Stimulated activated CD4-positive, alpha-beta T cell treated with anti-CD3 and anti-CD28 coated beads, Interleukin-12 subunit alpha, Interleukin-12 subunit beta, amount 100 ng/mL, for 24 hours (primary cell): ENCODE measurements at regions not wholly inside any gene's neighbourhood (a gene's known extent, or its start where the extent isn't known, plus 50 kb on each side); places are given as distances from the start of the nearest gene placed in this dataset.
"Not testable (repeated sequence)": the region's sequence is repeated elsewhere in the genome, so short reads cannot be mapped to it uniquely, and the experiment has no call there.

ENCODE experiments used
- DNase-seq, 2 experiments: peaks; one replicate each; pipeline ENCODE4 v3.0.0-alpha.2; 2020; ENCODE audit warnings: low read depth in 2 of 2

DNA sequence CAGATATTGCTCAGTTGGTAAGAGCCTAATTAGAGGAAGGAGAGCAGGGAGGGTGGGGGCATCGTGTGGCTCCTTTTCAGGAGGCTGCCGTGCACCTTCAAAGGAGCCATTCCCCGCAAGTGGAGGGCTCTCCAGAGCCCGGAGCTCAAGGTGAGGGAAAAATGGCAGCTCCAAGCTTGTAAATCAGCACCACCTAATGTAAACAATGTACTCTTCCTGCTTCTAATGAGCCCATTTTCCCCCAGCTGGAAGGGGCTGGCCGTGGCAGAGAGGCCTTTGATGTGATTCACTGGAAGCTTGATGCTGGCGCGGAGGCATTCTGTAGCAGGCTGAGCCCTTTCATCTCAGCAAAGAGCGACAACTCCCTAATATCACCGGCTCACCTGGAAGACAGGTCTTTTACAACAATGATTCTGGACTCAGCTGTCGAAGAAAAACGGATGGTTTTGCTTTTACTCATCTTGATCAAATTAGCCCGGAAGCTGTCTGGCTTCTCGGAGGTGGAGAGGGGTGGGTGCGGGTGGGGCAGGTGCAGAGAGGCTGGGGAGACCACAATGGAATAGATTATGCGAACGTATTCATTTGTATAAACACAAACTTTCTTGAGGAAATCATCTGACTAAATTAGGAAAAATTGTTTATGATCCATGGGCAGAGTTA lies 112.5 kb downstream of the RRAGC start:
- no peak for DNase-seq

DNA sequence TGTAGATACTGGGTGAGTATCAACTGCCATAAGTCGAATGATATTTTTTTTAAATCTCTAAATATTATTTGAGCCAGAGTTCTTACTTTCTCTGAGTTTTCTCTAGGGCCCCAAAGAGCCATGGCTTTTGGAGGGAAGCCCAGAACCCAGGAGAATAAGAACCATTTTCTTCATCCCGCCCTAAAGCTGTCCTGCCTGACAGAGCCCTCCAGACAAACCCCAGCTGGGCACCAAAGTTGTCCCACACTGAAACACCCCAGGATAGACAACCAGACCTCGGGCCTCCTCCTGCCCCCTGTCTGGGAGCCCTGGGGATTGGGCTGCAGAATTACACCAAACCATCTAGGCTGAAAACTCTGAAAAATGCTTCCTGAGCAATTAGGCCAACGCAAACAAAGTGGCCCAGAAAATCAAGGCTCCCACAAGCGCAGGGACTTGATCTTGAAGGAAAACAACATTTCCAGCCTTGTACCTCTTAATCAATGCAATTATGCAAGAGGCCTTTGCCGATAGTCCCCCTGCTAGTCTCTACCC lies 113.1 kb downstream of the RRAGC start:
- no peak for DNase-seq

DNA sequence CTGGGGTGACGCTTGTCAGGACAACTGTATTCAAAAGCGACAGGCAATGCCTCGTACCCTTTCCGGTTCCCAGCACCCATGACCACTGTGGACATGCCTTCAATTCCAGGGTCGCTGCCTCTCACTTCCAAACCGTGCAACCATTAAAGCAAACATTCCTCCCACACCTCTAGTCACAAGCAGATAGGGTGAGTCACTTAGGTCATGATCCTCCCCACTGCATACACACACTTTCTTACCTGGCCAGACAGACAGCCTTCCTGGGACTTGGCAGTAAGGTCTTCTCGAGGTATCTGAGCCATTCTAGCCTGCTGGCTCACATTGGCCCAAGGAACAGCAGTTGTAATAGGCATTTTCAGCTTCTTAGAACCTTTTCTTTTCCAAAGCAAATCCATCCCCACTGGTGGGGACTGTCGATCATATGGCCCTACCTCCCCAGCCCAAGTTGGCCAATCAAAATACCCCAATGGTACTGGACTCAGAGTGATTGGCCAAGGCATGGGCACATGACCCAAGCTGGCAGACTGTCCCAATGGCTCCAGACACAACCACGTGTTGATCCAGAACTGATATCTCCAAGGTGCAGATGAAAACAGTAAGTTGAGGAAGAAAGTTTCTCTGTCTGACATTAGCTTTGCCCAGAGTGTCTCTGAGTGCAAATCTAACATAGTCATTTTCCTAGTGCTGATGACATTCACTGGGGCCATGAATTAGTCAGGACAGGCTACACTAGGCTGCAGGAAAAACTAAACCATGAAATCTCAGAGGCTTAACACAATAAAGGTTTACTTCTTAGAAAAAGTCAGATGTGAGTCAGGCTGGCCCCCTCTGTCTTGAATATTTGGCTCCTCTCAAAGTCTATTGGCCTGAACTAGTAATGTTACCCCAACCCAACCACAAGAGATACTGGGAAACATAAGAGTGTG lies 113.8 kb downstream of the RRAGC start:
- DNase-seq, result no peak

GRCh38 chr1:38744452-38745350 lies 114.9 kb downstream of the RRAGC start:
- DNase-seq, result no peak

GRCh38 chr1:38743184-38743583 lies 116.4 kb downstream of the RRAGC start:
- DNase-seq, result no peak

DNA sequence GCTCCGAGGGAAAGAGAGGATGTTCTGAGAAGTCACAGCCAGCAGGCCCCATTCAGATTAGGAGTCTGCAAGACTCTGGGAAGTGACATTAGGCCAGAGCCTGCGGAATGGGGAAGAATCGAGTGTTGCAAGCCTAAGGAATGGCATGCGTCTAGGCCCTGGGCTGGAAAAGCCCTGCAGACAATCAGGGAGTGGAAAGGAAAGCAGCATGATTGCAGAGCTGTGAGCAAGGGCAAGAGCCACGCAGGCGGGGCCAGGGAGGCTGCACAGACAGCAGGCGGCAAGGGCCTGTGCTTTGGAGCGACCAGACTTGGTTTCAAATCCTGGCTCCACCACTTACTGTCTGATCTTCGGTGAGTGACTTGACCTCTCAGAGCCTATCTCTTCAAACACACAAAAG lies 118.2 kb downstream of the RRAGC start:
- DNase-seq, result no peak

DNA sequence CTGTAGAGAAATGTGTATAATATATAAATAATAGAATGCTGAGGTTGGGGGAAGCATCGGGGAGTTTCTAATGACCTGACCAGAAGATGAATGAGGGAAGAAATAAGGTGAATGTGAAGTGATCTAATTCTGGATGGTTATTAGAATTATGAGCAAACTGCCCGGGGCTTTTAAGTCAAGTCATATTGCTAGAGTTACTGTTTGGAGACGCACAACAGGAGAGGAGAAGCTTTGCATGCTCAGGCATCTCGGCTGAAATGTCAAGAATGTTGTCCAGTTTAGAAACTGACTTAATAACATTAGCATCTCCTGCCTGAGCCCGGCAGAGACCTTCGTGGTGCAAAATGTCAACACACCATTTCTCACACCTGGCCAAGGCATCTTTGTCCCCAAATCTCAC lies 119.1 kb downstream of the RRAGC start:
- DNase-seq, result no peak

DNA sequence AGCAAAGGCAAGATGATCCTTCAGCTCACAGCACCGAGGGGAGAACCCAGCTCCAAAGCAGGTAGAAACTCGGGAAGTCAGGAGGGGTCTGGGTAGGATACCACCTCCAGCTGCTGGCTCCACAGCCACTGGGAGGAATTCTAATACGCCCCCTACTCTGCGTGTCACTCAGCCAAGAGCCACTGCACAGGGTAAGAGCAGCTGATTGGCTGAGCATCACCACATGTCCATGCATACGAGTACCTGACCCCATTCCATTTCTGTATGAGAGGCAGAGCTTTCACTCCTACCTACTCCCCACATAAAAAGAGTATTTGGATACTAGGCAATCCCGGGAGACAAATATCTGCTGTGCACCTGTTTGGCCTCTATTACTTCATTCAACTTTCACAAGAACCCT lies 121.4 kb downstream of the RRAGC start:
- DNase-seq, result no peak

- no peak for DNase-seq
Measured at GRCh38 chr1:38736399-38736798, 123.2 kb downstream of the RRAGC start.

DNA sequence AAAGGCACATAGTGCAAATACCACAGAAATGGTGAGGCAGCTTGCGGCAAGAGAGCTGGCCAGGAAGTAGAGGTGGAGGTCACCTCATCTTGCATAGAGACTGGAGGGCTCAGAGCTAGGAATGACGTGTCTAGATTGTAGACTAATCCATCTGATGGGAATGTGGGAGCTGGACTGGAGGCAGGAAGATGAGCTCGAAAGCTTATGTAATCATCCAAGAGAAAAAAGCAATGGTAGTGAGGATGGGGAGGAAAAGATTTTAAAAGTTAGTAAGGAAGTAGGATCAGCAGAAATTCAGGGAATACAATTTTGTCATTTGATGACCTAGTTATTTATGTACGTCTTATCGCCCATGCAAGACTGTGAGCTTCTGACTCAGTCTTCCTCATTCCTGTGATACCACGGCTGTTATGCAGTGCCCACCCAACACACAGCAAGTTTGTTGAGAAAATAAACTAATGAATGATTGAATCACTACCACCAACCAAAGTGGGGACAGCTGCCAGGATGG lies 123.9 kb downstream of the RRAGC start:
- no peak for DNase-seq

- no peak for DNase-seq
Measured at GRCh38 chr1:38733761-38734160, 125.8 kb downstream of the RRAGC start.

- DNase-seq, result no peak
Measured at GRCh38 chr1:38730511-38731397, 128.8 kb downstream of the RRAGC start.

DNA sequence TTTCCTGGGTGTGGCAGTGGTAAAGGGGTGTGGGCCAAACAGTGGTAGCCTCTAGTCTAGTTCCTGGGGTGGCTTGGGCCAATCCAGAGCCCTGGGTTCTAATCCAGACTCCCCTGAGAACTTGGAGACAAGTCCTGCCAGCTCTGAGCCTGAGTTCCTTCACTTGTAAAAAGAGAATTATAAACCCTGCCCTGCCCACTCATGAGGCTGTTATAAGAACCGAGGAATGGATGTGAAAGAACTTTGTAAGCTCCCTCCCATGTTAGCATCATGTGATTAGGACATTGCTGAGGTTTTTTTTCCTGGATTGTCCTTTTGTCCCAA lies 131.0 kb downstream of the RRAGC start:
- no peak for DNase-seq

DNA sequence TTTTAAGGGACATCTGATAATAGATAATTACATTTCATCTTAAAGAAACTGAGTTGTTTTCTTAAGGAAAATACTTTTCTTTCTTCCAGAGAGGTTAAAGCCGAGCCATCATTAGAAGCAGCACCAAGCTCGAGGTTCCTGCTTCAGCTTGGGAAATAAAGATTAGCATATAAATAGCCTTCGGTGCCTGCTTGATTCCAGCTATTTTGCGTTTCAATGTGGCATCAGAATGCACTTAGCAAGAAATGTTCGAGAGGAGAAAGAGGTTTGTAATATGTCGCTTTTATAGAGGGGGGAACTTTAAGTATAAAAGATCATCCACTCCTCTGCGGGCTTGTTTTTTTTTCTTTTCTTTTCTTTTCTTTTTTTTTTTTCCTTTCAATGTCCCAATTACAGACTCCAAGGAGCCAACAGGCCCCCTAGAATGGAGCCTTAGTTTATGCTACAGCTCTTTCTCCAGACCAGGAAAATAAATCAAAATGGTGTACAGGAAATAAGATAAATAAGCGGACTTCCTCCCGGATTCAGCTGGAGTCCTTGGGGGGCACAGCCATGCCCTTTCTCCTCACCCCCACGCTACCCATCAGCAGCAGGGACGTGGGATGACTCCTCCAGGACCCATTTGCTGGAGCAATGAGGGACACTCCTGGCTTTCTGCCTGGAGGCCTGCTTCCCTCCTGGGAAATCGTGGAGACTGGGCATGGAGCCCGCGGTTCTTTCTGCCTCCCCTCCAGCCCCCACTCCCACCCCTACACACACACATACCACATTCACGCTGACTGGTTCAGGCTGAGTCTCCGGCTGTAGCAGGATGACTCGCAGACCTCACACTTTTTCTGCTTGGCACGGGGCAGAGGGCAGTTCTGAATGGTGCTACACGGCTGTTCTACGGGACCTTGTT lies 131.6 kb downstream of the RRAGC start:
- no peak for DNase-seq

GRCh38 chr1:38725321-38725961 lies 134.1 kb downstream of the RRAGC start:
- DNase-seq, result not testable (repeated sequence)

DNA sequence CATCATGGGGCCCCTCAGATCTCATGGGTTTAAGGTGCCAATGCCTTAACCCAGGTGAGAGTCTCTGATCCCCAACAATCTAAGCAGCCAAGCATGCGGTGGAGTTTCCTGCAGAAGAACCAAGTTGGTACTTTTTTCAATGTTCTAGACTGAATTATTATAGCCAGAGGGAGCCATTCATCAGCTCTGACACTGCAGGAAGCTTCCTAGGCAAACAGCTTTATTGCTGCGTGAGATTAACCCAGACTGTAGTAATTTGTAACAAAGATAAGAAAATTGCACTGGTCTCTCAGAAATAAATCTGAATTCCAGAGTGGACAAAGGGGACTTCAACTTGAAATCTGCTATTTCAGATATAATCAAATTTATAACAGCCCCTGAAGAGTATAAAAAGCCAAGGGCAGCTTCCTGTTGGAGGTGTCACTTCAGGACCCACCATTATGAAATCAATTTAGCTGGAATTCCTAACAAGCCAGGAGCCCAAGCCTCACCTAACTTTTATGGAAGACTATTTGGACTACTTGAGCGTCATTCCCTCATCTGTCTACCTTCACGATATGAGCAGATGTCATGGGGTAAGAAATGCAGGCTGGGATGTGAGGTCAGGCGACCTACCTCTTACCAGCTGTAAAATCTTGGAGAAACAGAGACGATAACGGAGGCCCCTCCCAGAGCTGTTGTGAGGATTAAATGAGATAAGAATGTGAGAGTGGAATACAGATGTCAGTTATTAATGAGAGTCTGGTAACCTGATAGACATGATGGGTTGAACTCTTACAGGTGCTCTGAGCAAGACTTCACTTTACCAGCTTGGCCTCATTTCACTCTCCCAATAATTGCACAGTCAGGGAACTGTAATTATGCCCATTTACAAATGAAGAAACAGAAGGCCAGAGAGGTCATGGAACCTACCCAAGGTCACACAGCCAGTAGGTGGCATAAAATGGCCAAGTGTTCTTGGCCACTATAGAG lies 135.1 kb downstream of the RRAGC start:
- DNase-seq, result no peak

DNA sequence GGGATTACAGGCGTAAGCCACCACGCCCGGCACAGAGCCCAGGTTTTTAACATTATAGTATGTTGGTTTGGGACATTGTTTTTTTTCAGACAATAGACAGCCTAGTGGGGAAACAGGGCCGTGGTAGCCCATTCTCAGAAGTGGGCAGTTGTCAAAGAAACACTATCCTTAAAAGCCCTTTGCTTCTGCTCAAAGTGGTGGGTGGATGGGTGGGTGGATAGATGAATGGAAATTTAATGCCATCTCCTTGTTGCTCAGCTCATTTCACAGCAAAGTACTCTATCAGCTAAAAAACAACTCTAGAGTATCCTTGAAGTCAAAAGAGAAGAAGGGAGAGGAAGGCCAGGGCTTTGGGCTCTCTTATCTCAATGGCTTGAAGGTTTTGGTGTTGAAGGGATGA lies 137.8 kb downstream of the RRAGC start:
- DNase-seq, result no peak

- DNase-seq, result no peak
Measured at GRCh38 chr1:38719880-38720279, 139.7 kb downstream of the RRAGC start.
